Mesothelial cell of epicardium (in vitro differentiated cells): ENCODE measurements at regions not wholly inside any gene's neighbourhood (a gene's known extent, or its start where the extent isn't known, plus 50 kb on each side); places are given as distances from the start of the nearest gene placed in this dataset.

Source experiments
- DNase-seq, 2 experiments: peaks; one replicate each; pipeline ENCODE4 v3.0.0; 2021; ENCODE audit warnings: low spot score in 2 of 2; ENCODE audit not compliant: unreplicated experiment in 2 of 2
- H3K27ac Mint-ChIP-seq: 2 replicates; pipeline ENCODE4 v1.8.0; 2021; ENCODE audit warnings: mixed read lengths
- H3K27me3 Mint-ChIP-seq: 2 replicates; pipeline ENCODE4 v1.8.0; 2021; ENCODE audit warnings: low read depth, mixed read lengths
- H3K36me3 Mint-ChIP-seq: 2 replicates; pipeline ENCODE4 v1.8.0; 2021; ENCODE audit warnings: mixed read lengths
- H3K4me1 Mint-ChIP-seq: 2 replicates; pipeline ENCODE4 v1.8.0; 2021; ENCODE audit warnings: mixed read lengths
- H3K4me3 Mint-ChIP-seq: 2 replicates; pipeline ENCODE4 v1.8.0; 2021; ENCODE audit warnings: mild to moderate bottlenecking, moderate library complexity, mixed read lengths
- H3K9me3 Mint-ChIP-seq: 2 replicates; pipeline ENCODE4 v1.8.0; 2021; ENCODE audit warnings: mixed read lengths
- TF ChIP-seq, protein P1 (sequence below): fragments of 200-600 bp; sonication (generic); IDR thresholded peaks from one replicate; pipeline ENCODE4 v1.5.0; 2021; ENCODE audit warnings: antibody characterized with exemption; ENCODE audit not compliant: unreplicated experiment

DNA sequence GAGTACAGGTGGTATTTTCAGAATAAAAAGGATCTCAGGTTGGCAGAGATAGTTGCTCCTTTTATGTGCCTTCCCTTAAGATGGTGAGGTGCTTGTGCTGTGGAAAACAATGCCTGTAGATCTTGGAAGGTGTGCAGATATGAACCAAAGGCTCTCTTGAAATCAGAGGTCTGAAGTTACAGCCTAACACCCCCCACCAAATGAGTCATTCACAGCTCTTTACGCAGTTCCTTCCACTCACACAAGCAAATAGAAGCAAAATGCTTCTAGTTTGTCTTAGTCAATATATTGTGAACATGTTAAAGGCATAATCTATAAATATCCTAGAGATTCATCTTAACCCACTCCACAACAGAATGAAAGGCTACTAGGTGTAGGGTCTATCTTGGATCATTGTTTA is 128.9 kb upstream of the NR5A2 start:
- H3K4me3 Mint-ChIP-seq: no peak overlapping the region
- no peaks in the 10 kb centered on the region for H3K4me1 Mint-ChIP-seq
- TF ChIP-seq, protein P1, sequence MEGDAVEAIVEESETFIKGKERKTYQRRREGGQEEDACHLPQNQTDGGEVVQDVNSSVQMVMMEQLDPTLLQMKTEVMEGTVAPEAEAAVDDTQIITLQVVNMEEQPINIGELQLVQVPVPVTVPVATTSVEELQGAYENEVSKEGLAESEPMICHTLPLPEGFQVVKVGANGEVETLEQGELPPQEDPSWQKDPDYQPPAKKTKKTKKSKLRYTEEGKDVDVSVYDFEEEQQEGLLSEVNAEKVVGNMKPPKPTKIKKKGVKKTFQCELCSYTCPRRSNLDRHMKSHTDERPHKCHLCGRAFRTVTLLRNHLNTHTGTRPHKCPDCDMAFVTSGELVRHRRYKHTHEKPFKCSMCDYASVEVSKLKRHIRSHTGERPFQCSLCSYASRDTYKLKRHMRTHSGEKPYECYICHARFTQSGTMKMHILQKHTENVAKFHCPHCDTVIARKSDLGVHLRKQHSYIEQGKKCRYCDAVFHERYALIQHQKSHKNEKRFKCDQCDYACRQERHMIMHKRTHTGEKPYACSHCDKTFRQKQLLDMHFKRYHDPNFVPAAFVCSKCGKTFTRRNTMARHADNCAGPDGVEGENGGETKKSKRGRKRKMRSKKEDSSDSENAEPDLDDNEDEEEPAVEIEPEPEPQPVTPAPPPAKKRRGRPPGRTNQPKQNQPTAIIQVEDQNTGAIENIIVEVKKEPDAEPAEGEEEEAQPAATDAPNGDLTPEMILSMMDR: no peak
- peaks cover 9% of the 10 kb centered on the region for H3K27me3 Mint-ChIP-seq
- DNase-seq: no peak
- no peak overlapping the region for H3K27ac Mint-ChIP-seq
- no peaks in the 10 kb centered on the region for H3K36me3 Mint-ChIP-seq
- H3K9me3 Mint-ChIP-seq: peaks cover 9% of the 10 kb centered on the region

DNA sequence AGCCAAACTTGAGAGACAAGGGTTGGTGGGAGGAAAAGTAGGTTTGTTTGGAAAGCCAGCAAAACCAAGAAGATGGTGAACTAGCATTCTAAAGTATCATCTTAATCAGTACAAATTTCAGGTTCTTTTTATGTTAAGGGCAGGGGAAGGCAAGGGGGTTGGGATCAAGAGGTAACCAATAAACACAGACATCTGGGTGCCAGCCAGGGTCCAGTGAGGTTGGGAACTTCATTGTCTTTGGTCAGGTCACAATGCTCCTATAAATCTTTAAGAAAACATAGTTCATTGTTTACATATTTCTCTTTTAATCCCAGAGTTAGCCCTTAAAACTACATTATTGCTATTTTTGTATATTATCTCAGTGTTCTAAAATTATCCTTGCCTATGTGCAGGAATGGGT is 126.2 kb upstream of the NR5A2 start:
- H3K27ac Mint-ChIP-seq: no peak overlapping the region
- H3K27me3 Mint-ChIP-seq: peaks cover 15% of the 10 kb centered on the region
- peaks cover 3% of the 10 kb centered on the region for H3K36me3 Mint-ChIP-seq
- H3K9me3 Mint-ChIP-seq: peaks cover 14% of the 10 kb centered on the region
- no peak overlapping the region for H3K4me3 Mint-ChIP-seq
- DNase-seq: no peak
- H3K4me1 Mint-ChIP-seq: no peaks in the 10 kb centered on the region
- TF ChIP-seq, protein P1: no peak

DNA sequence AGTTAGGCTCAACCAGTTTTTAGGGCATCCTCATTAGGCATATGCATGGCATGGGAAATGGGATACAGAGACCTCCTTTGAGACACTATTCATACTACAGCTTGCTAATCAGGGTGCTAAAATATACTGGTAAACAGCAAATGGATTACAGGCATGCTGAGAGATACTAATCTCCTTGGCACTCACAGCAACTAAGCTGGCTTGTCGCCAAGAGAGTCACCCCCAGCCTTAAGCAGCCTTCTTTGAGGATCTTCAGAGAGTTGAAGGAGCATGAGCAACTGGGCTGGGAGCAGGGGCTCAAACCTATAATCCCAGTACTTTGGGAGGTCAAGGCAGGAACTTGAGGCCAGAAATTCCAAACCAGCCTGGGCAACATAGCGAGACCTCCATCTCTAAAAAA is 120.1 kb upstream of the NR5A2 start:
- Mint-ChIP-seq H3K27ac (no peak overlapping the region), H3K4me1 (peaks cover 3% of the 10 kb centered on the region)
- DNase-seq: no peak

DNA sequence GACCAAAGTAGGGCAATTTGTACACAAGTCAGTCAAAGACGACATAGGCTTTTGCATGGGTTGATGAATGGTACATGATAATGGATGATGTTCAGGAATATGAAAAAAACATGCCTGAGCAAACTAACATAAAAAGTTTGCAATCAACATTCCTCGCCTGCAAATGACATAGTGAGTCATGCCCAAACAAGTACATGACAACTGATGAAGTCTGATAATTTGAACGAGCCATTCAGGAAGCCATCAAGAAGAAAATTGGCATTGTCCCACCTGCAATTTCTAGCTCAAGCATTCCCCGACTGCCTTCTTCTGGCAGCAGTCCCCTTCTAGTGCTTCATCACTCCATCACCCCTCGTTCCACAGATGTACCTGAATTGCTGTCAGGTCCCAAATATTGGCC is 118.4 kb upstream of the NR5A2 start:
- peaks cover 5% of the 10 kb centered on the region for H3K9me3 Mint-ChIP-seq
- no peak overlapping the region for H3K4me3 Mint-ChIP-seq
- H3K27ac Mint-ChIP-seq: no peak overlapping the region
- H3K4me1 Mint-ChIP-seq: peaks cover 3% of the 10 kb centered on the region
- DNase-seq: no peak
- TF ChIP-seq, protein P1: no peak
- peaks cover 3% of the 10 kb centered on the region for H3K36me3 Mint-ChIP-seq
- H3K27me3 Mint-ChIP-seq: peaks cover 15% of the 10 kb centered on the region

More for the DNA sequence above, 120.1 kb upstream of the NR5A2 start:
- Mint-ChIP-seq H3K27me3 (peaks cover 15% of the 10 kb centered on the region), H3K4me3 (no peak overlapping the region), H3K9me3 (peaks cover 8% of the 10 kb centered on the region), H3K36me3 (peaks cover 3% of the 10 kb centered on the region)
- TF ChIP-seq, protein P1: no peak

DNA sequence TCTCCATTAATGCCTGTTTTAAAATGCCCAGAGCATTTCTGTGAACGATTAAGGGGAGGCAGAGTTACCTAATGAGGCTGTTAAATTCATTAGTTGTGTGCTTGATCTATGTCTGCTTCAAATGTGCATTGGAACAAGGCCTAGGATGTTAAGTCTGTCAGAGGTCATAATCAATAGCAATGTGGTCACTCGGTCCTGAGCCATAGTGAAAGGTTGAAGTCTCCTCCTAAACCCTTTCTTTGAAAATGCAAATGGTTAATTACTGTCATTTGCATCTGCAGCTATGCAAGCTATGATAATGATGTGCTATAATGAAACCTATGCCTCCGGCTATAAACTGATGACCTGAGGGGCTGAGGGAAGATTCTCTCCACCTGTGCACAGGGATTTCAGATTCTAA is 114.2 kb upstream of the NR5A2 start:
- no peaks in the 10 kb centered on the region for H3K36me3 Mint-ChIP-seq
- no peak overlapping the region for H3K27ac Mint-ChIP-seq
- DNase-seq: no peak
- H3K27me3 Mint-ChIP-seq: peaks cover 3% of the 10 kb centered on the region
- H3K4me3 Mint-ChIP-seq: no peak overlapping the region
- TF ChIP-seq, protein P1: no peak
- H3K9me3 Mint-ChIP-seq: no peaks in the 10 kb centered on the region
- peaks cover 3% of the 10 kb centered on the region for H3K4me1 Mint-ChIP-seq

DNA sequence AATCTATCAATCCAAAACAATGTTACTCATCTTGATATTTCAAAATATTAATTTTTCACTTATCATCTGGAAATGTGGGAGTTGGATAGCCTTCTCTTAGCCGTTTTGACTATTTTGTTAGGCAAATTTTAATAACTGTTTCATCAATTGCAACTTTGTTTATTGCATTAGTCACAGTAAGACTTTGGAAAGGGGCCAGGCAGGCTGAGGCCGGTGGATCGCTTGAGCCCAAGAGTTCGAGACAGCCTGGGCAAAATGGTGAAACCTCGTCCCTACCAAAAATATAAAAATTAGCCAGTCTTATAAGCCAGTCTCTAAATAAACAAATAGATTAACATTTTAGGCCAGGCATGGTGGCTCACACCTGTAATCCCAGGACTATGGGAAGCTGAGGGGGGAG is 113.0 kb upstream of the NR5A2 start:
- H3K36me3 Mint-ChIP-seq: no peaks in the 10 kb centered on the region
- no peaks in the 10 kb centered on the region for H3K4me1 Mint-ChIP-seq
- no peak for DNase-seq
- TF ChIP-seq, protein P1: no peak
- no peak overlapping the region for H3K27ac Mint-ChIP-seq
- no peak overlapping the region for H3K4me3 Mint-ChIP-seq
- H3K27me3 Mint-ChIP-seq: peaks cover 3% of the 10 kb centered on the region
- H3K9me3 Mint-ChIP-seq: no peaks in the 10 kb centered on the region
